K562 (cell line): ENCODE measurements at regions not wholly inside any gene's neighbourhood (a gene's known extent, or its start where the extent isn't known, plus 50 kb on each side); places are given as distances from the start of the nearest gene placed in this dataset.

Source experiments
- CTCF ChIP-seq, 3 experiments: IDR thresholded peaks in 2 of 3; conservative IDR thresholded peaks in 1 of 3; 2 replicates each; pipeline ENCODE4 v1.5.1; 2011 to 2012; ENCODE audit warnings: low read length in 3 of 3, mild to moderate bottlenecking in 3 of 3, control low read depth in 2 of 3, improper control_type of control experiment in 1 of 3, inconsistent platforms in 1 of 3, low read depth in 1 of 3, mixed read lengths in 1 of 3, moderate library complexity in 1 of 3; ENCODE audit not compliant: insufficient read depth in 2 of 3
- MTA1 ChIP-seq: fragments of 450-650 bp; IDR thresholded peaks from 2 replicates; pipeline ENCODE4 v1.6.1; 2017; ENCODE audit warnings: borderline replicate concordance
- PATZ1 ChIP-seq: fragments of 250-450 bp; sonication (Bioruptor Pico); IDR thresholded peaks from 2 replicates; pipeline ENCODE4 v1.5.0; 2020; ENCODE audit warnings: mild to moderate bottlenecking, borderline replicate concordance
- RAD21 ChIP-seq, 2 experiments: fragments of 250-450 bp in 1 of 2; fragments of 450-650 bp in 1 of 2; sonication (Bioruptor Pico) in 1 of 2; formaldehyde crosslinking in 1 of 2; IDR thresholded peaks in 1 of 2; conservative IDR thresholded peaks in 1 of 2; 2 replicates each; pipeline versions ENCODE4 v1.4.0 to v1.8.0; 2020 to 2022; ENCODE audit warnings: mild to moderate bottlenecking in 2 of 2, moderate library complexity in 1 of 2
- SMC3 ChIP-seq: conservative IDR thresholded peaks from 2 replicates; pipeline ENCODE4 v1.6.1; 2011; ENCODE audit warnings: low read depth, low read length, improper control_type of control experiment; ENCODE audit not compliant: insufficient read depth
- SRSF3 ChIP-seq: fragments of 200-400 bp; formaldehyde crosslinking; IDR thresholded peaks from 2 replicates; pipeline ENCODE4 v1.6.1; 2016; ENCODE audit warnings: mild to moderate bottlenecking, low read length, moderate library complexity; ENCODE audit not compliant: insufficient read depth

GRCh38 chr3:8311321-8311720 is 190.3 kb upstream of the LMCD1 start:
- no peak for TF ChIP-seq CTCF (IDR thresholded peaks at IDR 0.05 in 2 of 3, conservative IDR thresholded peaks at IDR 0.05 in 1 of 3; ENCODE audit: insufficient read depth in 2 of 3, low read depth in 1 of 3, low read length in 3 of 3)
- TF ChIP-seq SMC3, result no peak
- no peak for TF ChIP-seq PATZ1 (CRISPR knock-in tag)
- TF ChIP-seq SRSF3, result no peak
- no peak for TF ChIP-seq RAD21 (CRISPR knock-in tag; conservative IDR thresholded peaks at IDR 0.05 in 1 of 2, IDR thresholded peaks at IDR 0.05 in 1 of 2)
- TF ChIP-seq MTA1, result no peak
